Lower leg skin (tissue), 3 donors: ENCODE measurements at regions not wholly inside any gene's neighbourhood (a gene's known extent, or its start where the extent isn't known, plus 50 kb on each side); places are given as distances from the start of the nearest gene placed in this dataset.

ENCODE experiments used
- POLR2A ChIP-seq, 2 donors: fragments of 450-650 bp; IDR thresholded peaks; one replicate each; pipeline ENCODE4 v1.6.1; 2016 to 2017; ENCODE audit warnings: antibody characterized with exemption in 2 of 2, mild to moderate bottlenecking in 1 of 2, moderate library complexity in 1 of 2
- TF ChIP-seq, protein P1 (sequence below), 3 donors: fragments of 450-650 bp; IDR thresholded peaks; one replicate each; pipeline ENCODE4 v1.5.1; 2016; ENCODE audit warnings: antibody characterized with exemption in 3 of 3, mild to moderate bottlenecking in 3 of 3, moderate library complexity in 2 of 3

DNA sequence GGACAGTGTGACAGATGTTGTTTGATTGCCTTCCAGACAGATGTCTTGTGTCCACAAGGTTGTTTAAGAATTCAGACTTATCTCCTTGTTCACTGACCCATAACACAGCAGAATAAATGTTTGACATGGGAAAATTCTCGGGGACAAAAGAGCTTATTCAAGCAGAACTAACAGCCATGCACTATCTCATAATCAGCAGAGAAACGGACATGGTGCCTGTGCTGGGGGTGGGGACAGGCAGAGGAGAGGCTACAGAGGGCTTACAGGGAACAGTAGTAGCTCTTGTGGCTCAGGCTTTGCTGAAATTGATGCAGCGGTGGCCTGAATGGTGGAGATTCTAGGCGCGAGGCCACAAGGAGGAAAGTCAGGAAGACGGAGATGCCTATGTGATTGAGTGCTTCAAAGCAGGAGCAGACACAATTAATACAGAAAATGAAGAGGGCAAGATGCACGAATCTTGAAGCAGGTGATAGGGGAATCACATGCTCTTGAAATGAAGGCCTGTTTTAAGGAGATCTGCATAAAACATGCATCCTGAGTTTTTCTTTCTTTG is 62.0 kb upstream of the CAB39 start:
- TF ChIP-seq, protein P1, sequence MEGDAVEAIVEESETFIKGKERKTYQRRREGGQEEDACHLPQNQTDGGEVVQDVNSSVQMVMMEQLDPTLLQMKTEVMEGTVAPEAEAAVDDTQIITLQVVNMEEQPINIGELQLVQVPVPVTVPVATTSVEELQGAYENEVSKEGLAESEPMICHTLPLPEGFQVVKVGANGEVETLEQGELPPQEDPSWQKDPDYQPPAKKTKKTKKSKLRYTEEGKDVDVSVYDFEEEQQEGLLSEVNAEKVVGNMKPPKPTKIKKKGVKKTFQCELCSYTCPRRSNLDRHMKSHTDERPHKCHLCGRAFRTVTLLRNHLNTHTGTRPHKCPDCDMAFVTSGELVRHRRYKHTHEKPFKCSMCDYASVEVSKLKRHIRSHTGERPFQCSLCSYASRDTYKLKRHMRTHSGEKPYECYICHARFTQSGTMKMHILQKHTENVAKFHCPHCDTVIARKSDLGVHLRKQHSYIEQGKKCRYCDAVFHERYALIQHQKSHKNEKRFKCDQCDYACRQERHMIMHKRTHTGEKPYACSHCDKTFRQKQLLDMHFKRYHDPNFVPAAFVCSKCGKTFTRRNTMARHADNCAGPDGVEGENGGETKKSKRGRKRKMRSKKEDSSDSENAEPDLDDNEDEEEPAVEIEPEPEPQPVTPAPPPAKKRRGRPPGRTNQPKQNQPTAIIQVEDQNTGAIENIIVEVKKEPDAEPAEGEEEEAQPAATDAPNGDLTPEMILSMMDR (IDR thresholded peaks at IDR 0.05), result no peak
- TF ChIP-seq POLR2A (IDR thresholded peaks at IDR 0.05), result no peak
